ENCODE measurements at regions not wholly inside any gene's neighbourhood (a gene's known extent, or its start where the extent isn't known, plus 50 kb on each side); places are given as distances from the start of the nearest gene placed in this dataset.

DNA sequence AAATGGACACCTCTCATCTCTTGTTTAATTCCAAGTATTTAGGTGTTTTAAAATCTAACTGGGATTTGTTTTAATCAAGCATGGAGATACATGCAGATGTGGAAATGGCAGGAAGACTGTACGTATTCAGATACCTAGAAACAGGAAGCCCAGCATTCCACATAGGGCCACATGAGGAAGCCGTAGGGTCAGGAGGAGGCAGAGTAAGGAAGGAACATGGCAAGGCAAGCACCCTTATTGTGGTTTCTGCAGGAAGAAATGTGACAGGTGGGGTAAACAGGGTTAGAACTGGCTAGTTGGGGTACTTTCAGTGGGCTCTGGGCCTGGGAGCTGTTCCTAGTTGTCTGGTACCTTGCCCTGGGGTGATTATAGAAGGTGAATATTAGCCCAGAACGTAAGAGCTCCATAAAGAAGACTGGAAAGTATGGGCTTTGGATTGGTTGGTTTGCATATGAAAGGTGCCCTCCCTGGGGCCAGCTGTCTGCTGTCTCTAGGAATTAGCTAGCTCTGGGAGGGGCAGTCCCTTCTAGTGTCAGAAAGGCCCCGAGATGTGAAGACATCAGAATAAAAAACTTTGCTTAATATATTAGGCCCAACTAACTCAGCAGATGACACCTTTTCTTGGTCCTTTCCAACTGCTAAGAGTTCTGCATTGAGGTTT lies 107.7 kb upstream of the CADPS start:
- no peak for DNase-seq

DNA sequence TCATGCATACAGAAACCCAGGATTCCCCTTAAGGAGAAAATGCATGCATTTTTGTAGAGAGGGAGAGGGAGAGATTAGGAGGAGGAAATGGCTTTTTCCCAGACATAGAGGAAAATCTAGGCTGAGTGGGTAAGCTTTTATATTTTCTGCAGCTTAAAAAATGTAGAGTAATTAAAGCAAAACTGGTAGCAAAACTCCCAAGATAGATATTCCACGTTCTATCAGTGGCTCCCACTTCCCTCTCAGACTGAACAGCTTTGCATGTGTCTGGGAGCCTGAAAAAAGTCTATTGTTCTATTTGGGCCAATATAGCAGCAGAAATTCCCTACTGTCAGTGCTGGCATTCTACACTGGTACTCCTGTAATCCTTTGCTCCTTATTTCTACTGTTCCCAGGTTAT lies 110.8 kb upstream of the CADPS start:
- no peak for DNase-seq

DNA sequence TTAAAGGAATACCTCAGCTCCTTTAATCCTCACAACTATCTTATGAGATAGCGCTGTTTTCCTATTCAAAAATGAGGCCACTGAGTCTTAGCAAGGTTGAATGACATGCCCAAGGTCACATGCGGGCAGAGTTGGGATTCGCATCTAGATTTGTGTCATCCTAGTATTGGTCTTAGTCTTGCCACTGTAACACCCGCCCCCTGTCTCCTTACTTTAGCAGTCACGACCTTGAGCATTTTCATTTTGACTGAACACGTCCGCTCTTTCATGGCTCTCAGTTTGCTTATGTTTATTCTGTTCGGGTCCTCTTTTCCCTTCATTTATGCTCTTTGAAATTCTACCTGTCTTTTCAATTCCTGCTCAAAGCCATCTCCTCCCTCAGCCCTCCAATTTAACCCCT lies 112.5 kb upstream of the CADPS start:
- DNase-seq: no peak

DNA sequence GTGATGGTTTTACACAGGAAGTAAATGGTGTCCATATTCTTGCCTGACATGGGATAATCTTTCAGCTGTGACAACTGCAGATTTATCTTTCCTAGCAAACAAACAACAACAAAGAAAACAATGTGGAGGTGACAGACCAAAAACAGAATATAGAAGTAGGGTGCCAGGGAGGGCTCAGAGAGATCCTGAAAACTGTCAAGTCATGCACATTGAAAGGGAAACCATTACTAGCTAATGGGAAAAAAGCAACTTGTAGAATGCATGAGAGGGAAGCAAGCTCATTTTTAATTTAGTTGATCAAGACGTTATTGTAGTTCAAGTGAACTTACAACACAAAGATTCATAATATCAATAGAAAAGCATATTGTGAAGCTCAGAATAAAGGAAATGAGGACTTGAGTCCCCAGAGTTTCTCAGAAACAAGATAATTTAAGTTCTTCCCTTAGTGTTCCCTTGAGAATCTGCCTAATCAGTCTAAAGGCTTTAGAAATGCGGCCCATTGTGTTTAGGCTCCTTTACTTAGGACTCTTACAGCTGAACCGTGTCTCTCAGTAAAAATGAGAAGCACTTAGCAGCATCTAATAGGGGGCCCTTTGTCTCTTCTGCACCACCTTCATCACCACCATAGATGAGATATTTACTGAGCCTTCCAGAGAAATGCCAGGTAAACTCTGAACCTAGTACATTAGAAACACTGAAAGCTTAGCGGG lies 115.6 kb upstream of the CADPS start:
- no peak for DNase-seq

DNA sequence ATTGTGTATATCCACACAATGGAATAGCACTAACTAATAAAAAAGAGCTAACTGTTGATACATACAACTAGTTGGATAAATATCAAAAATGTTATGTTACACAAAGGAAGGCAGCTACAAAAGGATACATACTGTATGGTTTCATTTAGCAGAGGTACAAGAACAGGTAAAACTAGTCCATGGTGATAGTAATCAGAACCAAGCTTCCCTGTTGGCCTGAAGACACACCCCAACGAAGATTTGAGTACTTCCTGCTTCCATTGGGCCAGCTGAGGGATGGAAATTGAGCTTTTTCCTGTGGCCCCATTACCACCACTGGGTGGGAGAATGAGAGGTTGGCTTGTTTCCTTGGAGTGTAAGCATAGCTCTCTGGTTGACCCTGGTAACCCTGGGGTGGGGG lies 117.3 kb upstream of the CADPS start:
- DNase-seq: no peak

DNA sequence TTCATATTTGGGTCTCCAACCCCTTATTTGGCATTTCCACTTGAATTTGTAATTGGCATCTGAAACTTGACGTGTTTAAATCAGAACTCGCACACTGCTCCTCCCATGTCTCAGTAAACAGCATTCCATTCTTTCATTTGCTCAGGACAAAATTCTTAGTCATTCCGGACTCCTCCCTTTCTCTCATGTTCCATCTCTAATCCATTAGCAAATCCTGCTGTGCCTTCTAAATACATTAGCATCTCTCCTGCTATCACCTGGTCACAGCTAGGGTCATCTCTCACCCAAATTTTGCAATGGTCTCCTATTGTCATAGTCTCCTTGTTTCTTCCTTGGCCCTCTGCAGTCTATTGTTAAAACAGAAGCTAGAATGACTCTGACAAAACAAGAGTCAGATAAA lies 119.9 kb upstream of the CADPS start:
- no peak for DNase-seq

DNA sequence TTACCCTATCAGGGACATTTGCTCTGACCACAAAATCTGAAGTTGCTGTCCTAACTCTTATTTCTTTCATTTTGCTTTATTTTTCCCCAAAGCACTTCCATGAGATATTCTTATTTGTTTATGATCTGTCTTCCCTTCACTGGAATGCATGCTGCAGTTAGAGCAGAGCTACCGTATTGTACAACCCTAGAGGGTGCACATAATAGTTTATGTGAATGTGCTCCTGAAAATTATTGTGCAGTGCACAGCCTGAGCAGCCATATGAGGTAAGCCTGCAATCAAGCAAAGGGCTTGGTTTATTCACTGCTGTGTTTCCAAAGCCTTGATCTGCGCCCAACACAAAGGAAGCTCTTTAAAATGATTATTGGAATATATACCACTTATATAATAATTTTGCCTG lies 120.3 kb upstream of the CADPS start:
- no peak for DNase-seq

DNA sequence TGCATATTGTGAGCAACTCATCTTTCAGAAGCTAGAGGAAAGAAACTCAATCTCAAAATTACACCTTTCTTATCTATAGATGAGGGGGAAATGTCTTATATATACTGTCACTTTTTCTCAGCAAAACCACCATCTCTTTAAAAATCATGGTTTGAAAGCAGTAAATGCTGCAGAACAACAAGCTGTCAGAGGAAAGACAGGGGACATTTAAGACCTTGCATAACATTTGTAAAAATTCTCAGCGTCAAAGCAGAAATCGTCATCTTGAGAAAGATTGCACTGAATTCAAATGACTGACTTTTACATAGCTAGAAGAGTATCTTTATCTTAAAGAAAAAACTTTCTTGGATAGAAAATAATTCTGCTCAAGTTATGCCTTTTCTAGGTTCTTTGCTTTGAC lies 122.2 kb upstream of the CADPS start:
- DNase-seq: no peak

DNA sequence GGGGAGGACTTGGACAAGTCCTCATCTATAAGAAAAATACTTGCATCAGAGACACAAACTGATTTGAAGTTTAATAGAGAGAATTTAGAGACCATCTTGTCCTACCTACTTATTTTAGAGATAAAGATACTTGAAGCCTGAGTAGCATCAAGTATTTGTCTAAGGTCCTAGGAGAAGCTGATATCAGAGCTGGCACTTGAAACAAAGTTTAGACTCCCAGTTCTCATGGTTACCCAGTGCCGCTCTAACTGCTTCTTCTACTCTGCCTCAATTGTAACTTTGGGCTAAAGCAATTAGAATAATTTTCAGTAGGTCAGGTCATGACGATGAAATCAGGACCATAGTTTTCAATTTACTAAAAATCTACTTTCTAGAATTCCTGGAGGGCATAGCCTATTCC lies 123.9 kb upstream of the CADPS start:
- no peak for DNase-seq

DNA sequence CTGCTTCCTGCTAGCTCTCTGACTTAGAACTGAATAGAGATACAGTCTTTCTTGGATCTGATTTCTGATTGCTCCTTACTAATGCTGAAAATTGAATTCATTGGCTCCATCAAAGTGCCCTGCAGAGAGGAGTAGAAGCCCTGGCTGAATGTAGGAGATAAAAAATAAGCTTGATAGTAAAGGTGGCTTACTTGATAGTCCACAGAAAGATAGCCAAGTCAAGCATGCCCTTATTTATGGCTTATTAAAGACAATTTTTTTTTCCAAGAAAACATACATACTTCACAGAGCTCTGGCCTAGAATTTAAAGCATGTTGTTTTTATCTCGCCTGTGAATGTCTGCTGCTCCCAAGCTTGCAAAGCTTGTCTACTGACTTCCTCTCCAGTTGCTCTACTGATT lies 124.6 kb upstream of the CADPS start:
- DNase-seq: no peak

DNA sequence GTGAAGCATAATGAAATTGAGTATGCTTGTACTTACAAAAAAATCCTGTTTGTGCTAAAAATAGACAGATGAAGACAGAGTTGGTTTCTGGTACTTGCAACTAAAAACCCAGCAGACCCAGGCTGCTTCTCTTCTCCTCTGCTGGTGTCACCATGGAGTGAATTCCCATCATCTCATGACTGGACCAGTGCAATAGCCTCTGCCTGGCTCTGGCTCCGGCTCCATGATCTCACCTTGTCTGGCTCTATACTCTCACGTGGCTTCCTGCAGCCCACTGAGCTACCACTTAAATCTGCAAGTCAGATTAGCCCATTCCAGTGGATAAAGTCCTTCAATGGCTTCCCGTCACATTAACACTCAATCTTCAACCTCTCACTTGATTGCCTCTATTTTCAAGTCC lies 129.2 kb upstream of the CADPS start:
- no peak for DNase-seq

DNA sequence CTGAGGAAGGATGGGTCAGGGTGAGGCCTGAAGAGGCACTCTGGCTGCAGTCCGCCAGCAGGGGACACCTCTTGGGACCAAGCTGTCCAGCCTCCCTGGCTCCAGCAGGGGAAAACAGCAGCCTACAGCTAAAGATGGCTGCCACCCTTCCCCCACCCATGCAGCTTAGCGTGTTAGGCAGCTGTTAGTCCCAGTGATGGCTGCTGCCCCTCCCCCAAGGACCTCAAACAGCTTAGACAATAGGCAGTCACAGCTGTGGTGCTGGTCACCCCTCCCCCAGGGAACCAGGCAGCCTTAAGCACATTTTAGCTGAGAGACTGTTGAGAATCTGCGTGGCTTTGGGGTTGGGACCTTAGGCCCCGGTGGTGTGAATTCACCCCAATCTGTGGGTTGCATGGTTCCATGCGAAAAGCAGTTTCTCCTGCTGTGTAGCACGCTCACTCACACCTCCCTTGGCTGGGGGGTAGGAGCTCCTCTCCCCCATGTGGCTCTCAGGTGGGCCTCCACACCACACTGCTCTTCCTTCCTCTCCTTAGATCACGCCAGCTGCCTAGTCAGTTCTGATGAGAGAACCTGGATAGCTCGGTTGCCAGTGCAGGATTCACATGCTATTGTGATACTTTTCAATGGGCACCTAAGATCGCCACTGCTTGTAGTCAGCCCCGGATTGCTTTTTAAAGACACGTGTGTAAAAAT lies 140.5 kb upstream of the CADPS start:
- DNase-seq: no peak

DNA sequence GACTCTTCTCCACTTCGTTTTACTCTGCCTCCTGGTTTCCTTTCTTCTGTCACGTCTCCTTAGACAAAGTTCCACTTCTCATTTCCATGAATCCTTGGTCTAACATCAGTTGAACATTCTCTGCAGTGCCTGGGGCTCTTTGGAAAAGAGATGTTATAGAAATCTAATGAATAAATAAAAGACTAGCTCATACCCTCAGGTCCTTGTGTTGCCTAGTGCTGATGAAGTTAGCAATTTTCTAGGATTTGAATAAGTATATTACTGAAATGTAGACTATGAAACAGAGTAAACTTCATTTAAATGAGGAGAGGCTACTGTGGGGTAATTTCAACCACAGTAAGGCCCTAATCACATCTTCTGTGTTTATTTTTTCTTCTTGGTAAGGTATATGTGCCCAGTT lies 146.9 kb upstream of the CADPS start:
- no peak for DNase-seq

DNA sequence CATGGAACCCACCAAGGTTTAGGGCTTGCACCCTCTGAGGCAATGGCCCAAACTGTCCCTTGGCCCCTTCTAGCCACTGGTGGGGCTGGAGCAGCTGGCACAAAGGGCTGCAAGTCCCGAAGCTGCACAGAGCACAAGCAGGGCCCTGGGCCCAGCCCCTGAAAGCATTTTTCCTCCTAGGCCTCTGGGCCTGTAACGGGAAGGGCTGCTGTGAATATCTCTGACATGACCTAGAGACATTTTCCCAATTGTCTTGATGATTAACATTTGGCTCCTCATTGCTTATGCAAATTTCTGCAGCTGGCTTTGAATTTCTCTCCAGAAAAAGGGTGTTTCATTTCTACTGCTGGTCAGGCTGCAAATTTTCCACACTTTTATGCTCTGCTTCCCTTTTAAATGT lies 151.5 kb upstream of the CADPS start:
- no peak for DNase-seq

DNA sequence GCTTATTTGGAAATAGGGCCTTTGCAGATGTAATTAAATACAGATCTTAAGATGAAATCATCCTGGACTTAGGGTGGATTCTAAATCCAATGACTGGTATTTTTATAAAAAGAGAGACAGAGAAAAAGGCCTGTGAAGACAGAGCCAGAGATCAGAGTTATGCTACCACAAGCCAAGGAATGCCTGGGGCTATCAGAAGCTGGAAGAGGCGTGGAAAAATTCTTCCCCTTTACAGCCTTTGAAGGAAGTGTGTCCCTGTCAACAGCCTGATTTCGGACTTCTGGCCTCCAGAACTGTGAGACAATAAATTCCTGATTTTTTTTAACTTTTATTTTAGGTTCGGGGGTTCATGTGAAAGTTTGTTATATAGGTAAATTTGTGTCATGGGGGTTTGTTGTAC lies 154.1 kb upstream of the CADPS start:
- no peak for DNase-seq

DNA sequence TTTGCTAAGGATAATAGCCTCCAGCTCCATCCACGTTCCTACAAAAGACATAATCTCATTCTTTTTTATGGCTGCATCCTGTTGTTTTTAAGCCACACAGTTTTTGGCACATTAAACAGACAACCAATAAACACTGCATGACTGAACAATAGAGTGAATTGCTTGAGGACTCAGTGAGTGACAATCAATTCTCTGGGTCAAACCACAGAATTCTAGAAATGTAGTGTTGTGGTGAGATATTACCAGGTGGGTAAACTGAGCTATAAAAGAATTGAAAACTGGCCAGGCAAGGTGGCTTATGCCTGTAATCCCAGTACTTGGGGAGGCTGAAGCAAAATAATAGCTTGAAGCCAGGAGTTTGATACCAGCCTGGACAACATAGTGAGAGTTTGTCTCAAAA lies 154.7 kb upstream of the CADPS start:
- DNase-seq: no peak

DNA sequence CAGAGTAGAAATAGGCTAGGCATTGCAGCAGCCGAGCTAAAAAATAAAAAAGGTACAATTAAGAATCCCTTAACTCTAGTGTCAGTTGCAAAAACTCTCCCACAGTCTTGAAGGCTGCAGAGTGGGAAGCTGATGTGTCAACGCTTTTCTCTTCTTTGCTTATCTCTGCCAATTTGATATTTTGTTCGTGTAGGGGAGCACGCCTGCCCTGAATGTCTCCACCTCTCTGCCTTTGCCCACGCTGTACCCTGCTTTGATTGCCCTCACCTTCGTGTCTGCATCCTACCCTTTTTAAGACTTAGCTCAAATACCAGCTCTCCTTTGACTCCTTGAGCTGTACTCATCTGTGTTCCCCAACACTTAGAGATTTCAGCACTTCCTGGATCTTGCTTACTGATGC lies 155.4 kb upstream of the CADPS start:
- no peak for DNase-seq

DNA sequence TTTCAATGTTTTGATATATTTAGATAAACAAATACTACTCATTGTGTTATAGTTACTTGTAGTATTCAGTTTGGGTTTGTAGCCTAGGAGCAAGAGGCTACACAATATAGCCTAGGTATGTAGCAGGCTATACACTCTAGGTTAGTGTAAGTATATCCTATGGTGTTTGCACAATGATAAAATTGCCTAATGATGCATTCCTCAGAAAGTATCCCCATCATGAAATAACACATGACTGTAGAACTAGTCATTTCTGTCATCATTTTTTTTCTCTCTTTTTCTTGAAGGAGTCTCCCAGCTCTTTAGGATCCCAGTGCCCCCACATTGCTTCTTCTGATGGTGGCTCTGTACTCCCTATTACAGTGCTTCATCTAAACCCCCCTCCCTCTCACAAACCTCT lies 157.7 kb upstream of the CADPS start:
- DNase-seq: no peak

DNA sequence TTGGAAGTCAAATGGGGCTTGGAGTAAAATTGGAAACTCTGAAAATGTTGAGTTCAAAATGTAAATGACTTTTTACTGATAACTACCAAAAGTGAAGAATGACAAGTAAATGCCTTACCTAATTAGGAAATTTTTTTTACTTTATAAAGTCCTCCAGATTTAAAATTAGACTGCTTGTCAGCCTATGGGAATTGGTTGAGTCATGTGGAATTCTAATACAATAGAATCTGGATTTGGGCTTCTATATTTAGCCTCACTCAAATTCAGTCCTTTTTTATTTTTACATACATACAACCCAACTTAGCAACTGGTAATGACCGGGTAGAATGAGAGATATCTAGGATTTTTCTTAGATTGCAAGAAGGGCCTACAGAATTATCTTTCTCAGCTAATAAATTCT lies 158.9 kb upstream of the CADPS start:
- DNase-seq: no peak

DNA sequence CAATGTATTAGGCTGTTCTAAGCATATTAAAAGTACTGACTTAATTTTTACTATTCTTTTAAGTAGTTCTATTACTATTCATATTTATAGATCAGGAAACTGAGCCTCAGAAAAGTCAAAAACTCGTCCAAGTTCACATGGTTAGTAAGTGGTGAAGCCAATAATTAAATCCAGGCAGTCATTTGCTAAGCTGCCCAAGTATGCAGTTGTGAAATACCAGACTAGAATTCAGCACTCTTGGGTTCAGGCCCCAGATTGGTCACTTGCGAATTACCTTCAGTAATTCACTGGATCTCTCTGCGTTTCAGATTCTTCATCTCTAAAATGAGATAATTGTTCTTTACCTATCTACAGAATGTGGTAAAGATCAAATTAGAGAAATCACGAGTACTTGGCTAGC lies 161.9 kb upstream of the CADPS start:
- no peak for DNase-seq

DNA sequence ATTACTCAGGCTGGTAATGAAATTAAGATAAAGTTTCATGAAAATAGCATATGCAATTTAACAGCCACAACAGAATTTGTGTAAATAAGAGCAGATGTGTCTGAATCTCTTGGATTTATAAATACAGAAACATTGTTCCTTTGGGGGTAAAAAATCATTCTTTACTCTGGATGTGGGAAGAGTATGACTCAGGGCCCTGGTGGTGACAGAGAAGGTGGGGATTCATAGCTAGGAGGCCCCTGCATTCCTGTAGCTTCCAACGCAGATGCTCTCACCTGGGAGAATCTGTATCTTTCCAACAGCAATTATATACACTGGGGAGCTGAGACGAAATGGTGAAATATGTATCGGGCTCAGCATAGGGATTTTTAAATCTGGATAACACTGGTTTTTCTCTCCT lies 167.6 kb upstream of the CADPS start:
- DNase-seq: no peak

DNA sequence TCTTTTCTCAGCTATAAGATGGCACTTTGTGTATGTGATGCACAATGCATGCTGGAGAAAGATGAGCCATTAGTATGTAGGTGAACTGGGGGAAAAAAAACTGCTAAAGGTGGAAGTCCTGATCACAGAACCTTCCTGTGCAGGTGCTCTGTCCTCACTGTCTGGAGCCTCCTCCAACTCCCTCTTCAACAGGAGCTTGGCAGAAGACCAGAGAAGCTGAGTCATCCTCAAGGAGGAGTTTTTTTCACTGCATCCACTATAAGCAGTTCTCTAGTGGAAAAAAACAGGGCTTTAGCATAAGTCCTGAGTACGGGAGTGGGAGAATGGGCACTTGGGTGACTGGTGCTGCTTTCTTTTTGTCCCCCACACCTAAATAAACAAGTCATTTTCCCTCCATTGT lies 168.4 kb upstream of the CADPS start:
- DNase-seq: no peak

DNA sequence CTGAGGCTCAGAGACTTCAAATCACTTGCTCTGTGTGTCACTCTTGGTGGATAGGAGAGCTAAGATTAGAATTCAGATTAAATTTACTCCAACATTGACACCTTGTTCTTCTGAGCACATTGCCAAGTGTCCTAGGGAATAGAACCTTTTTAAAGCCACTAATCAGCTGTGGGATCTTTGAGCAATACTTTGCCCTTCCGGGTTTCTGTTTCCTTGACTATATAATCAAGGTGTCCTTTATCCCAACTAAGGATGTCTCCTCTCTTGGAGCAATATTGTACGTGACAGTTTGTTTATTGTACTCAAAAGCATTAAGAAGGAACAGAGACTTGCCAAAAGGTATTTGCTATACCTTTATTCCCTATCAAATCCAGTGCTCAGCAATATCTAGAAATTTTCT lies 170.9 kb upstream of the CADPS start:
- no peak for DNase-seq

DNA sequence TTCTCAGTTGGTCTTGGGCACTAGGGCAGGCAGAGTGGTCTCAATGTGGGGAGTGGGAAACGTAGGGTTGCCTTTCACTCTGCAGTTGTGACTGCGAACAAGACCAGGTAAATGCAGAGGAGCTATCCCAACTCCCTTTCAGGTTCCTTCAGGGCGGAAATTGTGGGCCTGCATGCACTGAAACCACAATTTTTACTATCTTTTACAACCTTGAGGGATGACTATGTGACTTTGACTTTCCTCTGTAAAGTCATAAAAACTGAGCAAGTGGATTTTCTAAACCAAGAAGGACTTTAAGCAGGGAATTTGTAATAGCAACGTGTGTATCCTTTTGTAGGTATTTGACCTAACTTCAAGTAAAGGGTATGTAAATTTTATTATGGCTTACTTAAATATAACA lies 171.4 kb upstream of the CADPS start:
- no peak for DNase-seq

DNA sequence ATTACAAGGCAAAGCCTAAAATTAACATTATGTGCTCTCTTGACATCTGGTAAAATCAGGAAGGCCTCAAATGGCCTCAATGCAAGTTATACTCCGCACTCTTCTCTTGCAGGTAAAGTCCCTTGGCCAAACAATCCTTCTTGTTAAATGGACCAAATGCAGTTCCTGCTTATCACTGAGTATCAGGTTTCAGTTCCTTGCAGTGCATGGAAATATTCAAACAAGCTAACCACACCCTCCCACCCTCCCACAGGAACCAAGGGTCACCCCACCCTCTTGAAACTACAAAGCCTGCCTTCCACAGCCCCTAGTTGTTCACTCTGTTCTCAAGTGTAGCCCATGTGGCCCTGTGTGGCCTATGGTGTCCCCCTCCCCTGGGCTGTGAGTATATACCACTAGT lies 171.9 kb upstream of the CADPS start:
- no peak for DNase-seq

Data from NCI-H1930 (cell line).